GM12892 (cell line): ENCODE measurements at regions not wholly inside any gene's neighbourhood (a gene's known extent, or its start where the extent isn't known, plus 50 kb on each side); places are given as distances from the start of the nearest gene placed in this dataset.

Source experiments
- POLR2A ChIP-seq: IDR thresholded peaks from 2 replicates; pipeline ENCODE4 v1.6.1; 2011; ENCODE audit warnings: low read depth, low read length, control low read depth
- POLR2AphosphoS5 ChIP-seq: IDR thresholded peaks from 2 replicates; pipeline ENCODE4 v1.6.1; 2011; ENCODE audit warnings: low read depth, low read length, control low read depth
- TAF1 ChIP-seq: IDR thresholded peaks from 2 replicates; pipeline ENCODE4 v1.6.1; 2011; ENCODE audit warnings: low read depth, mild to moderate bottlenecking, control low read depth, low read length, borderline replicate concordance

DNA sequence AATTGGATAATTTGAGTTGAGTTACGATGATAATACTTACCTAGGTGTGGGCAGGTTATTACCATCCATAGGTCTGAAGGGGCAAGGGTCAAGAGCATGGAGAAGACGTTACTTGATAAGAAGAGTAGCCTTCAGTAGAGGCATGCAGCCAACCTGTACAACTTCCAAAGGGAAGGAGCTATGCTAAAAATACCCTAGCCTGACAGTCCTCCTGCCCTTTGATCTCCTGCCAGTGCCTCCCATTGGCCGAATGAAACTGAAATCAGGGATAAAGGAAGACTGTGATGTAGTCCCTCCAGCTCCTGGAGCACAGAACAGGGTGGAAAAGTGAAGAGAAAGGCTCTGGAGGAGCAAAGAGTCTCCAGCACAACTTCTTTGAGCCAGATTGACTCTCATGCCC lies 487.4 kb downstream of the ADCYAP1 start:
- TF ChIP-seq POLR2A (no peak), TAF1 (no peak), POLR2AphosphoS5 (no peak)
